ENCODE measurements at regions not wholly inside any gene's neighbourhood (a gene's known extent, or its start where the extent isn't known, plus 50 kb on each side); places are given as distances from the start of the nearest gene placed in this dataset.
A peak's percentile ranks its signal among the peaks of the same experiment; 100 is the strongest.

GRCh38 chr3:144033240-144033589 lies 61.6 kb downstream of the DIPK2A start:
- no peaks in the 10 kb centered on the region for H3K36me3 ChIP-seq (ENCODE audit: control insufficient read depth in 4 of 4, insufficient read depth in 3 of 4, low read depth in 1 of 4, low read length in 3 of 4)
- no peaks in the 10 kb centered on the region for H3K9me3 ChIP-seq (ENCODE audit: control insufficient read depth in 4 of 4, low read length in 3 of 4)
- no peaks in the 10 kb centered on the region for H3K27me3 ChIP-seq (ENCODE audit: control insufficient read depth in 4 of 4, insufficient read depth in 4 of 4, low read length in 3 of 4)
- no peak overlapping the region for H3K4me3 ChIP-seq (ENCODE audit: low read depth in 1 of 3, low read length in 3 of 3)
- no peak overlapping the region for H3K9ac ChIP-seq (ENCODE audit: low read depth in 1 of 2, low read length in 2 of 2)
- 75% methylated on average over 1 of the region's 1 CpG for WGBS
- H3K4me1 ChIP-seq (ENCODE audit: control insufficient read depth in 4 of 4, insufficient read depth in 4 of 4, low read length in 3 of 4) = peaks cover 3 to 8% (median 5%) of the 10 kb centered on the region in 4 donors
- DNase-seq (ENCODE audit: low spot score) = no peak
- H3K27ac ChIP-seq (ENCODE audit: low read depth in 1 of 2, low read length in 2 of 2) = peak overlapping the region in 1 of 2 donors; percentile 27
- no peak for TF ChIP-seq ATF3 (IDR thresholded peaks at IDR 0.05)
- TF ChIP-seq MAX (IDR thresholded peaks at IDR 0.05) = no peak
- TF ChIP-seq HNF4A (conservative IDR thresholded peaks at IDR 0.05) = no peak
- TF ChIP-seq ZBTB33 (IDR thresholded peaks at IDR 0.05) = no peak
- no peak for TF ChIP-seq FOXA1 (IDR thresholded peaks at IDR 0.05)
- TF ChIP-seq RXRA (IDR thresholded peaks at IDR 0.05) = no peak

GRCh38 chr3:144033863-144034262 lies 62.2 kb downstream of the DIPK2A start:
- Histone ChIP-seq H3K36me3 (ENCODE audit: control insufficient read depth in 4 of 4, insufficient read depth in 3 of 4, low read depth in 1 of 4, low read length in 3 of 4) (no peaks in the 10 kb centered on the region), H3K27me3 (ENCODE audit: control insufficient read depth in 4 of 4, insufficient read depth in 4 of 4, low read length in 3 of 4) (no peaks in the 10 kb centered on the region), H3K9ac (ENCODE audit: low read depth in 1 of 2, low read length in 2 of 2) (no peak overlapping the region), H3K4me1 (ENCODE audit: control insufficient read depth in 4 of 4, insufficient read depth in 4 of 4, low read length in 3 of 4) (peaks cover 3 to 8% (median 5%) of the 10 kb centered on the region in 4 donors), H3K4me3 (ENCODE audit: low read depth in 1 of 3, low read length in 3 of 3) (no peak overlapping the region), H3K9me3 (ENCODE audit: control insufficient read depth in 4 of 4, low read length in 3 of 4) (no peaks in the 10 kb centered on the region), H3K27ac (ENCODE audit: low read depth in 1 of 2, low read length in 2 of 2) (no peak overlapping the region)
- TF ChIP-seq YY1 (IDR thresholded peaks at IDR 0.05) = no peak
- no peak for TF ChIP-seq REST (IDR thresholded peaks at IDR 0.05)
- TF ChIP-seq RAD21 (IDR thresholded peaks at IDR 0.05) = no peak
- no peak for TF ChIP-seq HNF4G (IDR thresholded peaks at IDR 0.05)
- WGBS = 8% methylated on average over 1 of the region's 1 CpG
- no peak for DNase-seq (ENCODE audit: low spot score)

DNA sequence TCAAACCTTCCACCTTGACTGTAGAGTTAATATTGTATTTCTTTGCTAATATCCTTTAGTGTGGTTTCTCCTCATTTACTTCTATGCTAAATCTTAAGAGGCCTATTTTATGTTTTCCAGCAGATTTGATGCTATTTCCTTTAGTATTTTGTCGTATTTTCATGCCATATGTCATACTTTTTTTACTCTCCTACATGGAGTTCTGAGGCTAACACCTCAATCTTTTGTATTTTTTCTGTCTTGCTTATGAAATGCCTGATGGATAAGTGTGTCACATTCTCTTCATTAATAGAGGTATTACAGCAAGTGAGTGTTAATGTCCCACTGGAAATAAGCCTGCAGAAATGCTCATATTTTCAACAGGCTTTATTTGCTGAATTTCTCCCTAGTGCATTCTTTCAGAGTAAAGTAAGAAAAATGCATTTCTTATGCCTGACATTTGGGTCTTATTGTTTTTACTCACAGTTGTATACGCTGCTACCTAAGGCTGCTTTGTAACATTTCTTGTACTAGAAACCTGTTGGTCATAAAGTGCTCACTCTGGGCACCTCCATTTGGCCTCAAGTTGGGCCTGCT lies 63.2 kb downstream of the DIPK2A start:
- DNase-seq (ENCODE audit: low spot score) = no peak
- no peak overlapping the region for H3K27ac ChIP-seq (ENCODE audit: low read depth in 1 of 2, low read length in 2 of 2)
- 98% methylated on average over 2 of the region's 2 CpGs for WGBS
- no peak overlapping the region for H3K9ac ChIP-seq (ENCODE audit: low read depth in 1 of 2, low read length in 2 of 2)
- no peaks in the 10 kb centered on the region for H3K36me3 ChIP-seq (ENCODE audit: control insufficient read depth in 4 of 4, insufficient read depth in 3 of 4, low read depth in 1 of 4, low read length in 3 of 4)
- H3K4me1 ChIP-seq (ENCODE audit: control insufficient read depth in 4 of 4, insufficient read depth in 4 of 4, low read length in 3 of 4) = peaks cover 3 to 8% (median 5%) of the 10 kb centered on the region in 4 donors
- no peaks in the 10 kb centered on the region for H3K9me3 ChIP-seq (ENCODE audit: control insufficient read depth in 4 of 4, low read length in 3 of 4)
- TF ChIP-seq GABPA (IDR thresholded peaks at IDR 0.05 in 1 of 2, conservative IDR thresholded peaks at IDR 0.05 in 1 of 2) = no peak
- TF ChIP-seq HNF4A (conservative IDR thresholded peaks at IDR 0.05) = no peak
- no peak for TF ChIP-seq YY1 (IDR thresholded peaks at IDR 0.05)
- no peak for TF ChIP-seq FOXA1 (IDR thresholded peaks at IDR 0.05)
- no peak for TF ChIP-seq RAD21 (IDR thresholded peaks at IDR 0.05)
- TF ChIP-seq SP1 (IDR thresholded peaks at IDR 0.05) = no peak
- no peak for TF ChIP-seq ATF3 (IDR thresholded peaks at IDR 0.05)
- no peak for TF ChIP-seq REST (IDR thresholded peaks at IDR 0.05)
- no peak for TF ChIP-seq ZBTB33 (IDR thresholded peaks at IDR 0.05)
- TF ChIP-seq JUND (IDR thresholded peaks at IDR 0.05) = no peak
- TF ChIP-seq EGR1 (IDR thresholded peaks at IDR 0.05; ENCODE audit: low read depth in 2 of 2) = no peak
- no peak for TF ChIP-seq HNF4G (IDR thresholded peaks at IDR 0.05)
- TF ChIP-seq FOXA2 (IDR thresholded peaks at IDR 0.05) = no peak
- H3K27me3 ChIP-seq (ENCODE audit: control insufficient read depth in 4 of 4, insufficient read depth in 4 of 4, low read length in 3 of 4) = no peaks in the 10 kb centered on the region
- H3K4me3 ChIP-seq (ENCODE audit: low read depth in 1 of 3, low read length in 3 of 3) = no peak overlapping the region
